ENCODE measurements at regions not wholly inside any gene's neighbourhood (a gene's known extent, or its start where the extent isn't known, plus 50 kb on each side); places are given as distances from the start of the nearest gene placed in this dataset.

DNA sequence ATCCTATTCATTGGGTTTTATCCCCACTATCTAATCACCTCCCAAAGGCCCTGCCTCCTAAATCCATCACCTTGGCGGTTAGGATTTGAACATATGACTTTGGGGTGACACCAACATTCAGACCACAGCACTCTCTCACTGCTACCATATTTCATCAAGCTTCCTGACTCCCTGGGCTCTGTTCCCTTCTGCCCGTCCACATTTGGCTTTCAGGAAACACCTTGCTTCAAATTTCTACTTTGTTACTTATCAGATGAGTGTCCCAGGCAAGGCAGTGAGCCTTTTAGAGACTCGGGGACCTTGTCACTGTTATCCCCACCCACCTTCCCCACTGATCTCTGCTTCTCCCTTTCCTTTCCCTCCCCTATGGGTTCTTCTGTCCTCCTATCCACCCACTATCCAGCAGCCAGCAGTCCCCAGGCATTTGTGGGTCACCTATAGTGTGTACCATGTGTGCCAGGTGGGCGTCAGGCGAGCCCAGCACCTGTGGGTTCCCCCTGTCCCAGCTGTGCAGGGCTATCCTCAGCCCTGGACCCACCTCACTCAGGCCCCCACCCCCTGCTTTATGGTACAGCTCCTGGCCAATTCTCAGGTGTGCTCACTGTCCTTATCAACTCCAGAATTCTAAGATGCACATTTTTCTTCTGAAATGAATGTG lies 230.9 kb downstream of the LOXHD1 start:
- Mint-ChIP-seq H3K9me3 (no peaks in the 10 kb centered on the region), H3K36me3 (no peaks in the 10 kb centered on the region), H3K27me3 (peaks cover 18% of the 10 kb centered on the region), H3K4me3 (no peak overlapping the region), H3K4me1 (no peaks in the 10 kb centered on the region), H3K27ac (no peak overlapping the region)
- ATAC-seq, result no peak

DNA sequence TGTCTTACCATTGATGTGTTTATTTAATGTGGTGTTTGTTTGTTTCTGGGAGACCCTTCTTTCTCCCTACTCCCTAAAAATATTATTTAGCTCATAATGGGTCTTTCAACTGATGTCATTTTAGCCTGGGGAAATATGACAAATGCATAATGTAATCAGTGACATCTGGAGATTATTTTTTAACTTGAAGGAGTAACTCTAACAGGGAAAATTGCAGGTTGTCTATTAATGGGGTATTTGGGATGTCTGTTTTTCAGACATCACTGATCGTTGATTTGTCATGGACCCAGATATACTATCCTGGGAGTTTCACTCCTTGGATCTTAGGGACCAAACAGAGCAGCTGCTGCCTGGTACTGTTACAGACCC lies 230.4 kb downstream of the LOXHD1 start:
- H3K4me1 Mint-ChIP-seq, result no peaks in the 10 kb centered on the region
- no peak for ATAC-seq
- no peak overlapping the region for H3K27ac Mint-ChIP-seq

More for the DNA sequence above, 230.4 kb downstream of the LOXHD1 start:
- Mint-ChIP-seq H3K9me3 (no peaks in the 10 kb centered on the region), H3K4me3 (no peak overlapping the region), H3K36me3 (no peaks in the 10 kb centered on the region), H3K27me3 (peaks cover 18% of the 10 kb centered on the region)
